ENCODE measurements at regions not wholly inside any gene's neighbourhood (a gene's known extent, or its start where the extent isn't known, plus 50 kb on each side); places are given as distances from the start of the nearest gene placed in this dataset.

- ChIA-PET POLR2A (no interaction called here), CTCF (no interaction called here)
- no peak overlapping the region for H3K27ac ChIP-seq (ENCODE audit: low read length)
- no peaks in the 10 kb centered on the region for H3K9me3 ChIP-seq (ENCODE audit: control insufficient read depth, insufficient read depth, low read depth, low read length)
- no peak for TF ChIP-seq CTCF (IDR thresholded peaks at IDR 0.05)
- ATAC-seq (no peak), DNase-seq (ENCODE audit: low read depth, low spot score) (no peak)
- in situ Hi-C loops (cut with HindIII; ENCODE audit: low pct_unique_long_range_greater_than_20kb, low sequenced_read_pairs) (no loop called here), intact Hi-C loops (cut with micrococcal nuclease; ENCODE audit: unreplicated experiment) (no loop called here)
- H3K36me3 ChIP-seq (ENCODE audit: control insufficient read depth, insufficient read depth, low read length): no peaks in the 10 kb centered on the region
- H3K27me3 ChIP-seq (ENCODE audit: control insufficient read depth, insufficient read depth, low read length): no peaks in the 10 kb centered on the region
- no TSS peak for BruUV-seq (replicated peaks)
- no peak overlapping the region for H3K4me3 ChIP-seq (ENCODE audit: low read depth in 2 of 2, low read length in 2 of 2)
- H3K4me1 ChIP-seq (ENCODE audit: control insufficient read depth, insufficient read depth, low read length): no peaks in the 10 kb centered on the region
Measured at GRCh38 chr5:87541033-87541432, 128.3 kb upstream of the CCNH start.

- no peaks in the 10 kb centered on the region for H3K9me3 ChIP-seq (ENCODE audit: control insufficient read depth, insufficient read depth, low read depth, low read length)
Measured at GRCh38 chr5:87539839-87540238, 127.1 kb upstream of the CCNH start.

More at GRCh38 chr5:87539839-87540238, 127.1 kb upstream of the CCNH start:
- ChIA-PET POLR2A (no interaction called here), CTCF (no interaction called here)
- intact Hi-C loops (cut with micrococcal nuclease; ENCODE audit: unreplicated experiment) (no loop called here), in situ Hi-C loops (cut with HindIII; ENCODE audit: low pct_unique_long_range_greater_than_20kb, low sequenced_read_pairs) (no loop called here)
- Histone ChIP-seq H3K4me1 (ENCODE audit: control insufficient read depth, insufficient read depth, low read length) (no peaks in the 10 kb centered on the region), H3K36me3 (ENCODE audit: control insufficient read depth, insufficient read depth, low read length) (no peaks in the 10 kb centered on the region), H3K4me3 (ENCODE audit: low read depth in 2 of 2, low read length in 2 of 2) (no peak overlapping the region), H3K27me3 (ENCODE audit: control insufficient read depth, insufficient read depth, low read length) (no peaks in the 10 kb centered on the region), H3K27ac (ENCODE audit: low read length) (no peak overlapping the region)
- ATAC-seq (no peak), DNase-seq (ENCODE audit: low read depth, low spot score) (no peak)
- BruUV-seq (replicated peaks): no TSS peak
- TF ChIP-seq POLR2AphosphoS5 (IDR thresholded peaks at IDR 0.05; ENCODE audit: low read depth, low read length): no peak
- no peak; the same call in 1 of the 2 replicates for TF ChIP-seq CTCF (IDR thresholded peaks at IDR 0.05)
- TF ChIP-seq REST (IDR thresholded peaks at IDR 0.05; ENCODE audit: insufficient read depth in 1 of 2, low read depth in 2 of 2, low read length in 1 of 2): no peak
- no peak for TF ChIP-seq TCF7L2 (IDR thresholded peaks at IDR 0.05; ENCODE audit: low read depth, low read length)
- no peak for TF ChIP-seq SIN3A (IDR thresholded peaks at IDR 0.05; ENCODE audit: borderline replicate concordance, insufficient read depth, low read depth, low read length)

All from Panc1 (cell line).